WTC11 (cell line): ENCODE measurements at regions not wholly inside any gene's neighbourhood (a gene's known extent, or its start where the extent isn't known, plus 50 kb on each side); places are given as distances from the start of the nearest gene placed in this dataset.

Source experiments
- ATAC-seq: fragments of 200-7000 bp; cut with Tn5 transposase; 2 replicates; pipeline ENCODE4 v1.10.0; 2021; ENCODE audit warnings: mild to moderate bottlenecking, moderate library complexity
- CTCF ChIA-PET: fragments of 300-600 bp; sonication (Branson Sonifier 250); formaldehyde crosslinking; loops from one replicate; lab custom pipeline; 2021; ENCODE audit warnings: antibody characterized with exemption; lab: Charles Lee
- POLR2A ChIA-PET: fragments of 350-600 bp; sonication (Branson Sonifier 250); formaldehyde crosslinking; loops from one replicate; lab custom pipeline; 2021; ENCODE audit warnings: antibody characterized with exemption; lab: Charles Lee
- DNase-seq: peaks from one replicate; pipeline ENCODE4 v3.0.0; 2021; ENCODE audit warnings: low spot score
- H3K27ac Mint-ChIP-seq: 2 replicates; pipeline ENCODE4 v1.8.0; 2021; ENCODE audit warnings: mixed read lengths
- H3K27me3 Mint-ChIP-seq: 2 replicates; pipeline ENCODE4 v1.8.0; 2021; ENCODE audit warnings: low read depth, mild to moderate bottlenecking, moderate library complexity, mixed read lengths
- H3K36me3 Mint-ChIP-seq: 2 replicates; pipeline ENCODE4 v1.8.0; 2021; ENCODE audit warnings: mixed read lengths
- H3K4me1 Mint-ChIP-seq: 2 replicates; pipeline ENCODE4 v1.8.0; 2022; ENCODE audit warnings: mixed read lengths
- H3K4me3 Mint-ChIP-seq: 2 replicates; pipeline ENCODE4 v1.8.0; 2021; ENCODE audit warnings: mild to moderate bottlenecking, moderate library complexity, mixed read lengths
- H3K9me3 Mint-ChIP-seq: 2 replicates; pipeline ENCODE4 v1.8.0; 2021; ENCODE audit warnings: mixed read lengths
- AFF4 ChIP-seq: sonication (generic); formaldehyde crosslinking; IDR thresholded peaks from 2 replicates; pipeline ENCODE4 v1.8.1; 2023; ENCODE audit warnings: mild to moderate bottlenecking, missing genetic modification reagents, borderline replicate concordance
- ATF1 ChIP-seq: sonication (generic); formaldehyde crosslinking; IDR thresholded peaks from 2 replicates; pipeline ENCODE4 v1.8.1; 2023; ENCODE audit warnings: mild to moderate bottlenecking, moderate library complexity, missing genetic modification reagents
- E2F4 ChIP-seq: sonication (generic); formaldehyde crosslinking; IDR thresholded peaks from 2 replicates; pipeline ENCODE4 v1.8.1; 2022; ENCODE audit warnings: low read depth, mild to moderate bottlenecking, moderate library complexity, missing genetic modification reagents, borderline replicate concordance
- EMX1 ChIP-seq: fragments of 250-450 bp; sonication (Bioruptor Pico); IDR thresholded peaks from 2 replicates; pipeline ENCODE4 v1.8.0; 2021; ENCODE audit warnings: mild to moderate bottlenecking
- ERG ChIP-seq: fragments of 250-450 bp; sonication (Bioruptor Pico); IDR thresholded peaks from 2 replicates; pipeline ENCODE4 v1.8.0; 2021; ENCODE audit warnings: mild to moderate bottlenecking
- FOXK1 ChIP-seq: sonication (generic); formaldehyde crosslinking; IDR thresholded peaks from 2 replicates; pipeline ENCODE4 v1.8.0; 2022; ENCODE audit warnings: mild to moderate bottlenecking, moderate library complexity, missing genetic modification reagents
- IRF1 ChIP-seq: sonication (generic); formaldehyde crosslinking; IDR thresholded peaks from 2 replicates; pipeline ENCODE4 v1.8.0; 2023; ENCODE audit warnings: missing genetic modification reagents
- JAZF1 ChIP-seq: fragments of 250-450 bp; sonication (Bioruptor Pico); IDR thresholded peaks from 2 replicates; pipeline ENCODE4 v1.9.0; 2021; ENCODE audit warnings: moderate library complexity, mild to moderate bottlenecking, inconsistent platforms
- RELA ChIP-seq: sonication (generic); formaldehyde crosslinking; IDR thresholded peaks from 2 replicates; pipeline ENCODE4 v1.8.1; 2022; ENCODE audit warnings: missing genetic modification reagents, mild to moderate bottlenecking, borderline replicate concordance
- TP53 ChIP-seq: sonication (generic); formaldehyde crosslinking; IDR thresholded peaks from 2 replicates; pipeline ENCODE4 v1.8.1; 2023; ENCODE audit warnings: mild to moderate bottlenecking, missing genetic modification reagents
- USF1 ChIP-seq: sonication (generic); formaldehyde crosslinking; IDR thresholded peaks from 2 replicates; pipeline ENCODE4 v1.8.0; 2022; ENCODE audit warnings: mild to moderate bottlenecking, missing genetic modification reagents
- USF2 ChIP-seq: sonication (generic); formaldehyde crosslinking; IDR thresholded peaks from 2 replicates; pipeline ENCODE4 v1.8.1; 2023; ENCODE audit warnings: mild to moderate bottlenecking, missing genetic modification reagents, moderate library complexity
- ZBTB43 ChIP-seq: sonication (generic); formaldehyde crosslinking; IDR thresholded peaks from 2 replicates; pipeline ENCODE4 v1.8.1; 2023; ENCODE audit warnings: mild to moderate bottlenecking, missing genetic modification reagents
- ZNF138 ChIP-seq: sonication (generic); formaldehyde crosslinking; conservative IDR thresholded peaks from 2 replicates; pipeline ENCODE4 v1.8.1; 2022; ENCODE audit warnings: mild to moderate bottlenecking, moderate library complexity, missing genetic modification reagents
- ZNF232 ChIP-seq: sonication (generic); formaldehyde crosslinking; IDR thresholded peaks from 2 replicates; pipeline ENCODE4 v1.8.0; 2022; ENCODE audit warnings: mild to moderate bottlenecking, missing genetic modification reagents
- ZNF263 ChIP-seq: sonication (generic); formaldehyde crosslinking; IDR thresholded peaks from 2 replicates; pipeline ENCODE4 v1.8.1; 2022; ENCODE audit warnings: low read depth, mild to moderate bottlenecking, moderate library complexity, missing genetic modification reagents
- ZNF317 ChIP-seq: sonication (generic); formaldehyde crosslinking; IDR thresholded peaks from 2 replicates; pipeline ENCODE4 v1.8.1; 2023; ENCODE audit warnings: low read depth, mild to moderate bottlenecking, moderate library complexity, missing genetic modification reagents, borderline replicate concordance
- ZNF423 ChIP-seq: fragments of 250-450 bp; sonication (Bioruptor Pico); IDR thresholded peaks from 2 replicates; pipeline ENCODE4 v2.1.2; 2022; ENCODE audit warnings: mild to moderate bottlenecking, moderate library complexity
- ZNF671 ChIP-seq: fragments of 250-450 bp; sonication (Bioruptor Pico); IDR thresholded peaks from 2 replicates; pipeline ENCODE4 v1.8.0; 2021; ENCODE audit warnings: mild to moderate bottlenecking
- TF ChIP-seq, protein P1 (sequence below): fragments of 250-450 bp; sonication (Bioruptor Pico); IDR thresholded peaks from 2 replicates; pipeline ENCODE4 v1.9.0; 2021; ENCODE audit warnings: mild to moderate bottlenecking
- TF ChIP-seq, protein P2 (sequence below): sonication (generic); formaldehyde crosslinking; IDR thresholded peaks from 2 replicates; pipeline ENCODE4 v1.8.0; 2023; ENCODE audit warnings: mild to moderate bottlenecking, missing genetic modification reagents

DNA sequence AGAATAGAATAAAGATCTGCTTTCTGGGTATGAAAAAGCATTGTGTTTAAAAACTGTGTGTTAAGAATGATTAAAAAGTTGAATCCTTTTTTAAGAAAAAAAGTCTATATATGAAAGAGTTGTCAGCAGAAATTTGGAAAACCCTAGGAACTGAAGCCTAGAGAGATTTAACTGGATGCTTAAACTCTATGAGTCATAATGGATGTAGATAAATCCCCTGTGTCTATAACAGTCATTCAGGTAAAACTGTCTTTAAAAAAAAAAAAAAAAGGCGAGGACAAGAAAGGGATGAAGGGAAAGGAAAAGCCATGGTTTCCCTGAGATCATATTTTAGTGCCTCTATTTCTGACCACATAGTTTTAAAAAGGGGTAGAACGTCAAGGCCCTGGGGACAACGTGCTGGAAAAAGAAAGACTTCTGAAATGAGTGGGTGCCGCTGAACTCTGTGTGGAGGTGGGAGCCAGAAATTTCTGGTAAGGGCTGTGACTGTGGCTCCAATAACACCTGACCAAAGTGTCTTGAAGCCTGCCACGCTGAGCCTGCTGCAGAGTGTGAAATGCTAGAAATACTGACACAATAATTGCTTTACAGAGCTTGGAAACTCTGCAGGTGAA is 302.6 kb upstream of the ARID1B start (continued):
- TF ChIP-seq ERG (CRISPR knock-in tag): no peak
- no peak for TF ChIP-seq USF2 (CRISPR knock-in tag)
- no peak for TF ChIP-seq USF1 (CRISPR knock-in tag)
- no peak for TF ChIP-seq E2F4
- TF ChIP-seq, all 79 proteins: peak for 0

GRCh38 chr6:156471000-156471399 is 306.2 kb upstream of the ARID1B start:
- no peak for DNase-seq
- Mint-ChIP-seq H3K9me3 (peaks cover 9% of the 10 kb centered on the region), H3K36me3 (no peaks in the 10 kb centered on the region), H3K27ac (no peak overlapping the region), H3K4me3 (no peak overlapping the region), H3K27me3 (no peaks in the 10 kb centered on the region), H3K4me1 (no peaks in the 10 kb centered on the region)
- ATAC-seq: no peak
- ChIA-PET POLR2A (no interaction called here), CTCF (no interaction called here)
- no peak for TF ChIP-seq AFF4 (CRISPR knock-in tag)
- no peak for TF ChIP-seq ZNF232 (CRISPR knock-in tag)
- no peak for TF ChIP-seq JAZF1 (CRISPR knock-in tag)
- TF ChIP-seq ZNF317: no peak
- TF ChIP-seq, protein P1, sequence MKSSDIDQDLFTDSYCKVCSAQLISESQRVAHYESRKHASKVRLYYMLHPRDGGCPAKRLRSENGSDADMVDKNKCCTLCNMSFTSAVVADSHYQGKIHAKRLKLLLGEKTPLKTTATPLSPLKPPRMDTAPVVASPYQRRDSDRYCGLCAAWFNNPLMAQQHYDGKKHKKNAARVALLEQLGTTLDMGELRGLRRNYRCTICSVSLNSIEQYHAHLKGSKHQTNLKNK (CRISPR knock-in tag): no peak
- no peak for TF ChIP-seq IRF1 (CRISPR knock-in tag)
- no peak for TF ChIP-seq ZBTB43 (CRISPR knock-in tag)
- TF ChIP-seq, protein P2, sequence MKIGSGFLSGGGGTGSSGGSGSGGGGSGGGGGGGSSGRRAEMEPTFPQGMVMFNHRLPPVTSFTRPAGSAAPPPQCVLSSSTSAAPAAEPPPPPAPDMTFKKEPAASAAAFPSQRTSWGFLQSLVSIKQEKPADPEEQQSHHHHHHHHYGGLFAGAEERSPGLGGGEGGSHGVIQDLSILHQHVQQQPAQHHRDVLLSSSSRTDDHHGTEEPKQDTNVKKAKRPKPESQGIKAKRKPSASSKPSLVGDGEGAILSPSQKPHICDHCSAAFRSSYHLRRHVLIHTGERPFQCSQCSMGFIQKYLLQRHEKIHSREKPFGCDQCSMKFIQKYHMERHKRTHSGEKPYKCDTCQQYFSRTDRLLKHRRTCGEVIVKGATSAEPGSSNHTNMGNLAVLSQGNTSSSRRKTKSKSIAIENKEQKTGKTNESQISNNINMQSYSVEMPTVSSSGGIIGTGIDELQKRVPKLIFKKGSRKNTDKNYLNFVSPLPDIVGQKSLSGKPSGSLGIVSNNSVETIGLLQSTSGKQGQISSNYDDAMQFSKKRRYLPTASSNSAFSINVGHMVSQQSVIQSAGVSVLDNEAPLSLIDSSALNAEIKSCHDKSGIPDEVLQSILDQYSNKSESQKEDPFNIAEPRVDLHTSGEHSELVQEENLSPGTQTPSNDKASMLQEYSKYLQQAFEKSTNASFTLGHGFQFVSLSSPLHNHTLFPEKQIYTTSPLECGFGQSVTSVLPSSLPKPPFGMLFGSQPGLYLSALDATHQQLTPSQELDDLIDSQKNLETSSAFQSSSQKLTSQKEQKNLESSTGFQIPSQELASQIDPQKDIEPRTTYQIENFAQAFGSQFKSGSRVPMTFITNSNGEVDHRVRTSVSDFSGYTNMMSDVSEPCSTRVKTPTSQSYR (CRISPR knock-in tag): no peak
- TF ChIP-seq EMX1 (CRISPR knock-in tag): no peak
- no peak for TF ChIP-seq ATF1 (CRISPR knock-in tag)
- no peak for TF ChIP-seq ZNF671 (CRISPR knock-in tag)
- TF ChIP-seq TP53 (CRISPR knock-in tag): no peak
- TF ChIP-seq ZNF423 (CRISPR knock-in tag): no peak
- TF ChIP-seq FOXK1 (CRISPR knock-in tag): no peak
- no peak for TF ChIP-seq ZNF138 (CRISPR knock-in tag)
- TF ChIP-seq RELA: no peak
- TF ChIP-seq ZNF263 (CRISPR knock-in tag): no peak
